ENCODE measurements at regions not wholly inside any gene's neighbourhood (a gene's known extent, or its start where the extent isn't known, plus 50 kb on each side); places are given as distances from the start of the nearest gene placed in this dataset.

GRCh38 chr6:144809120-144809519, 524.0 kb downstream of the UTRN start:
- TF ChIP-seq MAX (IDR thresholded peaks at IDR 0.05) = no peak
- TF ChIP-seq USF1 (IDR thresholded peaks at IDR 0.05) = no peak
- no peak for TF ChIP-seq TAF1 (IDR thresholded peaks at IDR 0.05; ENCODE audit: low read depth)
- no peak for TF ChIP-seq YY1 (IDR thresholded peaks at IDR 0.05; ENCODE audit: low read depth)
- no peak for TF ChIP-seq EP300 (IDR thresholded peaks at IDR 0.05; ENCODE audit: borderline replicate concordance)
- no peak for TF ChIP-seq TCF12 (IDR thresholded peaks at IDR 0.05; ENCODE audit: low read depth)
- TF ChIP-seq REST (IDR thresholded peaks at IDR 0.05; ENCODE audit: low read depth) = no peak
- TF ChIP-seq NFIC (IDR thresholded peaks at IDR 0.05) = no peak
- no peak for TF ChIP-seq RAD21 (IDR thresholded peaks at IDR 0.05; ENCODE audit: low read depth)

GRCh38 chr6:144809969-144810368, 524.8 kb downstream of the UTRN start:
- TF ChIP-seq CEBPB (IDR thresholded peaks at IDR 0.05) (no peak), YY1 (IDR thresholded peaks at IDR 0.05; ENCODE audit: low read depth) (no peak), CREB1 (IDR thresholded peaks at IDR 0.05; ENCODE audit: low read depth) (no peak), RAD21 (IDR thresholded peaks at IDR 0.05; ENCODE audit: low read depth) (no peak), EP300 (IDR thresholded peaks at IDR 0.05; ENCODE audit: borderline replicate concordance) (no peak)

- no peak for TF ChIP-seq USF1 (IDR thresholded peaks at IDR 0.05)
- no peak for TF ChIP-seq REST (IDR thresholded peaks at IDR 0.05; ENCODE audit: low read depth)
- TF ChIP-seq EGR1 (IDR thresholded peaks at IDR 0.05) = no peak
- TF ChIP-seq ZBTB7A (IDR thresholded peaks at IDR 0.05; ENCODE audit: low read depth) = no peak
- no peak for TF ChIP-seq EP300 (IDR thresholded peaks at IDR 0.05; ENCODE audit: borderline replicate concordance)
- TF ChIP-seq CEBPB (IDR thresholded peaks at IDR 0.05) = no peak
- no peak for TF ChIP-seq RAD21 (IDR thresholded peaks at IDR 0.05; ENCODE audit: low read depth)
Observed at GRCh38 chr6:144811140-144811539, 526.0 kb downstream of the UTRN start.

GRCh38 chr6:144816936-144817335, 531.8 kb downstream of the UTRN start:
- TF ChIP-seq USF1 (IDR thresholded peaks at IDR 0.05) (no peak), TCF12 (IDR thresholded peaks at IDR 0.05; ENCODE audit: low read depth) (no peak), FOXM1 (IDR thresholded peaks at IDR 0.05; ENCODE audit: borderline replicate concordance, low read depth) (no peak), RAD21 (IDR thresholded peaks at IDR 0.05; ENCODE audit: low read depth) (no peak), TEAD4 (IDR thresholded peaks at IDR 0.05) (no peak), TAF1 (IDR thresholded peaks at IDR 0.05; ENCODE audit: low read depth) (no peak), NFIC (IDR thresholded peaks at IDR 0.05) (no peak), CEBPB (IDR thresholded peaks at IDR 0.05) (no peak)

GRCh38 chr6:144820270-144820669, 535.1 kb downstream of the UTRN start:
- no peak for TF ChIP-seq TCF12 (IDR thresholded peaks at IDR 0.05; ENCODE audit: low read depth)

- no peak for TF ChIP-seq USF1 (IDR thresholded peaks at IDR 0.05)
- no peak for TF ChIP-seq EGR1 (IDR thresholded peaks at IDR 0.05)
- TF ChIP-seq TEAD4 (IDR thresholded peaks at IDR 0.05) = no peak
- no peak for TF ChIP-seq REST (IDR thresholded peaks at IDR 0.05; ENCODE audit: low read depth)
- TF ChIP-seq EP300 (IDR thresholded peaks at IDR 0.05; ENCODE audit: borderline replicate concordance) = no peak
- no peak for TF ChIP-seq MAX (IDR thresholded peaks at IDR 0.05)
- no peak for TF ChIP-seq FOXM1 (IDR thresholded peaks at IDR 0.05; ENCODE audit: borderline replicate concordance, low read depth)
- TF ChIP-seq YY1 (IDR thresholded peaks at IDR 0.05; ENCODE audit: low read depth) = no peak
- TF ChIP-seq CEBPB (IDR thresholded peaks at IDR 0.05) = no peak
- no peak for TF ChIP-seq CREB1 (IDR thresholded peaks at IDR 0.05; ENCODE audit: low read depth)
Observed at GRCh38 chr6:144823131-144823530, 538.0 kb downstream of the UTRN start.
